ENCODE measurements at regions not wholly inside any gene's neighbourhood (a gene's known extent, or its start where the extent isn't known, plus 50 kb on each side); places are given as distances from the start of the nearest gene placed in this dataset.
"Not testable (repeated sequence)": the region's sequence is repeated elsewhere in the genome, so short reads cannot be mapped to it uniquely, and the experiment has no call there.

GRCh38 chr3:178320456-178321351 lies 215.5 kb upstream of the KCNMB2 start:
- no peak overlapping the region for H3K27ac Mint-ChIP-seq
- H3K9me3 Mint-ChIP-seq, result no peaks in the 10 kb centered on the region
- H3K27me3 Mint-ChIP-seq, result no peaks in the 10 kb centered on the region
- no peaks in the 10 kb centered on the region for H3K36me3 Mint-ChIP-seq
- H3K4me1 Mint-ChIP-seq, result no peaks in the 10 kb centered on the region
- H3K4me3 Mint-ChIP-seq, result no peak overlapping the region

DNA sequence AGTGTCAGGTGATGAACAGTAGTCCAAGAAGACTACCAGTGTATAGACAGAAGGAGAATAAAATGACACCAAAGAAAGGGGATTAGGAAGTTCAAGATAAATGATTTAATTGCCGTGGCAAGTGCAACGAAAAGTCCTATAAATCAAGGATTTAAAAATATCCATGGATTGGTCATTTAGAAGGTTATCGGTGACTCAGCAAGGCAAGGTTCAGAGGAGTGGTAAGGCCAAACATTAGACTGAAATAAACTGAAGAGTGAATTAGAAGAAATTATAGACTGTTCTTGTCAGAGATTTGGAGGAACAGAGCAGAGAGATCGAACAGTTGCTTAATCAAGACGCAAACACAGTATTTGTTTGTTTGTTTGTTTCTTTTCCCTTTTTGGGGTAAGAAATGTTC lies 211.9 kb upstream of the KCNMB2 start:
- Mint-ChIP-seq H3K4me1 (no peaks in the 10 kb centered on the region), H3K27ac (no peak overlapping the region), H3K4me3 (no peak overlapping the region), H3K27me3 (no peaks in the 10 kb centered on the region), H3K36me3 (no peaks in the 10 kb centered on the region), H3K9me3 (no peaks in the 10 kb centered on the region)

GRCh38 chr3:178325330-178325729 lies 210.9 kb upstream of the KCNMB2 start:
- Mint-ChIP-seq H3K36me3 (no peaks in the 10 kb centered on the region), H3K27ac (no peak overlapping the region), H3K9me3 (no peaks in the 10 kb centered on the region), H3K4me3 (no peak overlapping the region), H3K4me1 (no peaks in the 10 kb centered on the region), H3K27me3 (no peaks in the 10 kb centered on the region)

- H3K27me3 Mint-ChIP-seq, result peaks cover 3% of the 10 kb centered on the region
Observed at GRCh38 chr3:178329936-178330335, 206.3 kb upstream of the KCNMB2 start.

GRCh38 chr3:178334239-178334638 lies 202.0 kb upstream of the KCNMB2 start:
- H3K36me3 Mint-ChIP-seq, result no peaks in the 10 kb centered on the region
- peaks cover 3% of the 10 kb centered on the region for H3K27me3 Mint-ChIP-seq
- H3K27ac Mint-ChIP-seq, result no peak overlapping the region
- no peaks in the 10 kb centered on the region for H3K4me1 Mint-ChIP-seq
- no peak overlapping the region for H3K4me3 Mint-ChIP-seq
- H3K9me3 Mint-ChIP-seq, result peaks cover 0 to 3% (median 0%) of the 10 kb centered on the region in 3 donors

More at GRCh38 chr3:178329936-178330335, 206.3 kb upstream of the KCNMB2 start:
- no peak overlapping the region for H3K27ac Mint-ChIP-seq
- no peak overlapping the region for H3K4me3 Mint-ChIP-seq
- no peaks in the 10 kb centered on the region for H3K36me3 Mint-ChIP-seq
- H3K4me1 Mint-ChIP-seq, result no peaks in the 10 kb centered on the region
- H3K9me3 Mint-ChIP-seq, result no peaks in the 10 kb centered on the region

DNA sequence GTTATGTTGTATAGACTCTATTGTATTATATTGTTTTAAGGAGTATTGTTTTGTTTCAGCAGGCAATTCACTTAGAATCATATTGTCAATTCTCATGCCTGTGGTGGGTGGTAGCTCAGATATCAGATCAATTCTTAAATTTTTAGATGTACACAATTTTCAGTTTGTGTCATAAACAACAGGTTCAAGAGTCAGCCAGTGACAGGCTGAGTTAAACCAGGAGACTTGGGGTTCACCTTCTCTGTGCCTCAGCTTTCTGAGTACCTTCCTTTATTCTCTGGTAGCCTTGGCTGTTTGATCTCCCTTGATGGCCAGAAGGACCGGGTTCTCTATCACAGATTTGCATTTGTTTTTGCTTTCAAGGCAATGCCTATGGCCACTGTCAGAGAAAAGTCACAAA lies 199.9 kb upstream of the KCNMB2 start:
- H3K36me3 Mint-ChIP-seq, result no peaks in the 10 kb centered on the region
- H3K9me3 Mint-ChIP-seq, result peaks cover 0 to 3% (median 0%) of the 10 kb centered on the region in 3 donors
- no peak overlapping the region for H3K4me3 Mint-ChIP-seq
- no peak overlapping the region for H3K27ac Mint-ChIP-seq
- H3K27me3 Mint-ChIP-seq, result peaks cover 5% of the 10 kb centered on the region
- H3K4me1 Mint-ChIP-seq, result no peaks in the 10 kb centered on the region

DNA sequence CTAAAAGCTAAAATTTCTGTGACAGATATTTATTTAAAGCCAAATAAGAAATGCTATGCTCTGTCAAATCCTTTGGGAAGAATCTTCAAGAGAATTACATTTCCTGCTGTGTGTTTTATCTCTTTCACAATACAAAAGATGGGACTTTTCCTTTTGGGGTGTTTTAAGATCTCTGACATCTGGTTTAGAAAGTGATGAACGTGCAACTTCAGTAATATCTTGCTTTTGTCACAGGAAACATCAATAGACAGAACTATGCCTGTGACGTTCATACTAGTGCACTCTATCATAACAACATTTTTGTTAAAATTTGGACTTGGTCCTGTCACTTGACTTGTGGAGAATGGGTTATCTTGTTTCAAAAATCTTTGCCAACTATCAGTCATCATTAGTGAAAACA lies 195.7 kb upstream of the KCNMB2 start:
- Mint-ChIP-seq H3K27me3 (peaks cover 7% of the 10 kb centered on the region), H3K9me3 (no peaks in the 10 kb centered on the region), H3K4me3 (no peak overlapping the region), H3K27ac (no peak overlapping the region), H3K36me3 (no peaks in the 10 kb centered on the region), H3K4me1 (no peaks in the 10 kb centered on the region)

DNA sequence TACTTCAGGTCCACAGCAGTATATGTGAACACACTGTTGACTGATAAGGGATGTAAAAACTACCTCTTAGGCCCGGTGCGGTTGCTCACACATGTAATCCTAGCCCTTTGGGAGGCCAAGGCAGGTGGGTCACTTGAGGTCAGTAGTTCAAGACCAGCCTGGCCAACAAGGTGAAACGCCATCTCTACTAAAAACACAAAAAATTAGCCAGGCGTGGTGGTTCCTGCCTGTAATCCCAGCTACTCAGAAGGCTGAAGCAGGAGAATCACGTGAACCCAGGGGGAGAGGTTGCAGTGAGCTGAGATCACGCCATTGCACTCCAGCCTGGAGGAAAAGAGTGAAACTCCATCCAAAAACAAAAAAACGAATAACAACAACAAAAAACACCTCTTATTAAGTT lies 194.6 kb upstream of the KCNMB2 start:
- Mint-ChIP-seq H3K4me1 (no peaks in the 10 kb centered on the region), H3K4me3 (no peak overlapping the region), H3K9me3 (no peaks in the 10 kb centered on the region), H3K36me3 (no peaks in the 10 kb centered on the region), H3K27ac (no peak overlapping the region), H3K27me3 (peaks cover 7% of the 10 kb centered on the region)

DNA sequence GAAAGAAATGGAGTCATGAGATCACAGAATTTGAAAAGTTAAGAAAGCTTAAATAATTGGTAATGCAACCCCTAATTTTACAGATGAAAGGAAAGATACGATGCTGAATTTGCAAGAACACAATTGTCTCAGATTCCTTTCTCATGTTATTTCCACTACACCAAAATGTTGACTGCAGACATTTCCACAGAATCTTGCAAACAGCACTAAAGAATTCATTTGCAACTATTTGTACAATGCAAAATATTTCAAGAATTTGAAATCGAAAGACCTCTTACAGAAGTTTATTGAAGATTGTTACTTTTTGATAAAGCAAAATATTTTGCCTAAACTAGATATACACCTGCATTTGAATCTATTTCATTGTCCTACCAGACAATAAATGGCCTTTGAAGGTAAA lies 194.1 kb upstream of the KCNMB2 start:
- H3K36me3 Mint-ChIP-seq, result no peaks in the 10 kb centered on the region
- H3K9me3 Mint-ChIP-seq, result no peaks in the 10 kb centered on the region
- H3K27me3 Mint-ChIP-seq, result peaks cover 7% of the 10 kb centered on the region
- H3K4me3 Mint-ChIP-seq, result no peak overlapping the region
- no peaks in the 10 kb centered on the region for H3K4me1 Mint-ChIP-seq
- no peak overlapping the region for H3K27ac Mint-ChIP-seq

- H3K4me1 Mint-ChIP-seq, result no peaks in the 10 kb centered on the region
- peaks cover 7% of the 10 kb centered on the region for H3K27me3 Mint-ChIP-seq
- no peaks in the 10 kb centered on the region for H3K36me3 Mint-ChIP-seq
- H3K9me3 Mint-ChIP-seq, result no peaks in the 10 kb centered on the region
- peak overlapping the region in 1 of 4 donors; percentile 39 for H3K4me3 Mint-ChIP-seq
- no peak overlapping the region for H3K27ac Mint-ChIP-seq
Observed at GRCh38 chr3:178343433-178344038, 192.7 kb upstream of the KCNMB2 start.

GRCh38 chr3:178345944-178346343 lies 190.3 kb upstream of the KCNMB2 start:
- Mint-ChIP-seq H3K9me3 (peaks cover 0 to 5% (median 0%) of the 10 kb centered on the region in 3 donors), H3K4me3 (no peak overlapping the region), H3K36me3 (no peaks in the 10 kb centered on the region), H3K4me1 (no peaks in the 10 kb centered on the region), H3K27ac (no peak overlapping the region), H3K27me3 (peaks cover 3% of the 10 kb centered on the region)

- not testable (repeated sequence) for H3K4me3 Mint-ChIP-seq, H3K4me1 Mint-ChIP-seq, H3K27me3 Mint-ChIP-seq, H3K27ac Mint-ChIP-seq, H3K9me3 Mint-ChIP-seq, H3K36me3 Mint-ChIP-seq
Observed at GRCh38 chr3:178348561-178349217, 187.5 kb upstream of the KCNMB2 start.

- H3K36me3 Mint-ChIP-seq, H3K27ac Mint-ChIP-seq, H3K27me3 Mint-ChIP-seq, H3K4me1 Mint-ChIP-seq, H3K4me3 Mint-ChIP-seq, H3K9me3 Mint-ChIP-seq: not testable (repeated sequence)
Observed at GRCh38 chr3:178349218-178349596, 187.0 kb upstream of the KCNMB2 start.

GRCh38 chr3:178350763-178351162 lies 185.5 kb upstream of the KCNMB2 start:
- Mint-ChIP-seq H3K27ac (no peak overlapping the region), H3K27me3 (no peaks in the 10 kb centered on the region), H3K4me1 (no peaks in the 10 kb centered on the region)

DNA sequence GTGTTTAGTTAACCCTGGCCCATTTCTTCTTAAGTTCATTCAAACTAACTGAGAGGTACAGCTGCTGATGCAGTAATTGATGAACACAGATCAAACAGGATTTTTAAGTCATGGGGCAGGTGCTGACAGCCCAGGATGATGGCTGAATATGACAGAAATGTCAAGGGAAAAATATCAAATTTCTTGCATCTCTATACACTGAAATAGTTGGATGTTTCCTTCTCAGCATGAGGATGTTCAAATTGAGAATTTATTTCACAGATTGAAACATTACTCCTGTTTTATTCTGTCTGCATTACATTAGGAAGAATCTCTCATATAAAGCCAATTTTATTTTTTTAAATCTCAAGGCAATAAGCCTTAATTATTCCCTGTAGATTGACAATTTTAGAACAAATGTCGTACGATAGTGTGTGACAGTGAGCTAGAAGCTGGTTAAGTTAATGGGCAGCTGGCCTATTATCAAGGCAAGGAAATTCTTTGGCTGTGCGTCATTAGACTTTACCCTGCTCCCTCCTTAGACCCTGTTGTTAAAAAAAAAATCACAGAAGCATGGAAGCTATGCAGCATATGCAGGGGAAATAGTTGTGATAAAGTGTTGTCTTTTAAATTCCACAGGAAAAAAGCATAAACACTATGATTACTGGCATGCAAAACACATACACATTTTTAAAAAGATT lies 183.8 kb upstream of the KCNMB2 start:
- no peaks in the 10 kb centered on the region for H3K4me1 Mint-ChIP-seq
- peaks cover 2 to 6% (median 5%) of the 10 kb centered on the region in 3 donors for H3K9me3 Mint-ChIP-seq
- H3K27me3 Mint-ChIP-seq, result peaks cover 1% of the 10 kb centered on the region
- no peak overlapping the region for H3K4me3 Mint-ChIP-seq
- no peaks in the 10 kb centered on the region for H3K36me3 Mint-ChIP-seq
- H3K27ac Mint-ChIP-seq, result no peak overlapping the region

More at GRCh38 chr3:178350763-178351162, 185.5 kb upstream of the KCNMB2 start:
- Mint-ChIP-seq H3K36me3 (no peaks in the 10 kb centered on the region), H3K9me3 (peaks cover 2 to 6% (median 5%) of the 10 kb centered on the region in 3 donors), H3K4me3 (no peak overlapping the region)

Measured in IgD-negative memory B cell (primary cell).